ENCODE measurements at regions not wholly inside any gene's neighbourhood (a gene's known extent, or its start where the extent isn't known, plus 50 kb on each side); places are given as distances from the start of the nearest gene placed in this dataset.

GRCh38 chr5:62707131-62707530 is 128.5 kb downstream of the LRRC70 start:
- no peak for DNase-seq

GRCh38 chr5:62705022-62705421 is 126.4 kb downstream of the LRRC70 start:
- DNase-seq: no peak

DNA sequence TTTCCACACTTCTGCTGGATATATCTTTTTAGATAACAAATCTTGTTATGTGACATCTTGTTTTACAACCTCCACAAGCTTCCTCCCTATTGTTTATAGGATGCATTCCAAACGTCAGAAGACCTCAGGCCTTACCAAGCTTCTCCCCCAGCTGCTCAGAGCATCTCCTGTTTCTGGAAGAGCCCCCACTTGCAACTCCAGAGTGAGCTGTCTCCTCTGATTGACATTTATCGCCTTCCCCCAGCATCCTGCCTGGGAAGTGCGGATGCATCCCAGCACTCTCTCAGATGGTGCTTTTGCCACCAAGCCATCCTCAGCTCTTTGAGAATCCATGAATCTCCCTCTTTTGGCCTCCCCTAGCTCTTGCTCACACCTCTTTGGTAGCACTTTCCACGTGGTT is 123.5 kb downstream of the LRRC70 start:
- no peak for DNase-seq

DNA sequence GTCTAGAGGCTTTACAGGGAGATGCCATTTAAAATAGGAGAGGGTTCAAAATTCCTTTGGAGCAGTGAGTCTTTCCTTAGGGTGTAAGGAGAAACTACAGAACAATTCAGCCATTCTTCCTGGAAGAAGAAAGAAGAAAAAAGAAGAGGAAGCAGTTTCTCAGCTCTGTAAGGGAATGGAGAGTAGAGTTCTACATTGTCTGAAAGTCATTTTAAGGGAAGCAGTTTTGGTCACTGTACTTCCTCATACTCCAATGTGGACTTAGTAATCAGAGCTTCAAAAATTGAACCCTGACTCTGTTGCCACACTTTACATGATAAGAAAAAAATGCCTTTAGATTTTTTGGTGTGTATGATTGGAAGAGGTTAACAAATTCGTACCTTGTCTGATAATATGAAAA is 122.4 kb downstream of the LRRC70 start:
- no peak for DNase-seq

GRCh38 chr5:62698756-62699155 is 120.1 kb downstream of the LRRC70 start:
- DNase-seq: no peak

DNA sequence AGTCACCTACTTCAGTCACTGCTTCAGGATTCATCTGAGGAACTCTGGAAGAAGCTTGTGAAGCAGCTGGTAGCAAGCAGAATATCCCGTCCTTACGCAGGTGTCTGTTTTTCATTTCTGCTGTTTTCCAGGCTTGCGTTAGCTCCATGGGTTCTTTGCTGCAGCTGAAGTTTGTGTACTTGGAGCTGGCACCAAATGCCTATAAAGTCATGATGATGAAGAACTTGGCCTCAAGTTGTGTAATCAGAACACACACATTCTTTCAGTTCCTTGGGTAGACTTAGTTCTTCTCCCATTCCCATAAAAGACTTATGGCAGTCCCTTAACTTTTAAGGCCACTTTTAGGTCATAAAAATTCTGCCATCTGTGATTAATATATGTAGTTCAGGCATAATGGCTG is 116.7 kb downstream of the LRRC70 start:
- DNase-seq: no peak

DNA sequence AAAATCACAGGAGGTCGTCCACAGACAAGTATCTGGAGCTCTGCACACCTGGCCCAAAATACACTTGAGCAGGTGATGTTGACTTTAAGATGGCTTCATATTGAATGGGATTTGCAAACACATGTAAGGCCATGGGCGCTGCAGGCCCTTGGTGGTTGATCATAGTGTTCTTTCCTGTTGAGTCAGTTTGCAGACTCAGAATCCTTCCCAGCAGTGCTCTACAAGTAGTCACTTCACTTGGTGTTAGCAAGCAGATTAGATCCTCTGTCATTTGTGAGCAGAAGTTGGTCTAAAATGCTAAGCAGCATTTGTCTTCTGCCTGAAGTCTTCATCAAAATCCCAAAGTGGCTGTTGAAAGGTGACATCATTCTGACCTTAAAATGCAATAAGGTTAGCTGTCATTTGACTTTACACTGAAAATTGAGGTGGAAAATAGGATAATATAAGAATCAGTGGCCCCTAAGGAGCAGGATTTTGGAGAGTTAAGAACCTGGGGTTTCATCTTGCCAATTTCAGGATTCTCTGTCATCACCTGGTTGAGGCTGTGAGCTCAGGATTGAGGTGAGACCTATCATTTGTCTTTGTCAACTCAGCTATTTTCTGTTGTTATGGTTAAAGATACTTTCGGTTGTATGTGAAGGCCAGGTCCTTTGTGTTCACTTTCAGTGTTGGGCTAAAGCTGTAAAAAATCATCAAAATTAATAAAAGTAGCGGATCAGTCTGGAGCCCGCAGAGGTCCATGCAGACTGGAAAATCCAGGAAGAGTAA is 114.5 kb downstream of the LRRC70 start:
- DNase-seq: no peak

GRCh38 chr5:62691946-62692345 is 113.3 kb downstream of the LRRC70 start:
- DNase-seq: no peak

DNA sequence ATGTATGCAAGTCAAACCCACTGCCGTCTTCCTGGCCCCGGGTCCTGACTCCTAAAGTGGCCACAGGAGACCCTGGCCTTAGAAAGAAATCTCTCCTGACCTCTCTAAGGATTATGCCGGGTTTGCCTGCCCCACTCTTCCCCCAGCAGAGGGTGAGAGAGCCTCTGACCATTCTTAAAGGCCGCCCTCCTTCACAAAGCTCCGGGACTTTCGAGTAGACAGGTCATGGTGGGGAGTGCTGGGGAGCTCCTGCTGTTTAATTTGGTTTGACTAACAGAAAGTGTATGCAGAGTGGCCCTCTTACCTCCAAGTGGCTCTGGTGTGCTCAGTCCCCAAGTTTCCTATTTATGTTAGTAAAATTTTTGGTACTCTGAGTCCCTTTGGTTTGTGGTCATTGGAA is 111.8 kb downstream of the LRRC70 start:
- DNase-seq: no peak

- DNase-seq: no peak
These were observed 111.2 kb downstream of the LRRC70 start for GRCh38 chr5:62689599-62690368.

DNA sequence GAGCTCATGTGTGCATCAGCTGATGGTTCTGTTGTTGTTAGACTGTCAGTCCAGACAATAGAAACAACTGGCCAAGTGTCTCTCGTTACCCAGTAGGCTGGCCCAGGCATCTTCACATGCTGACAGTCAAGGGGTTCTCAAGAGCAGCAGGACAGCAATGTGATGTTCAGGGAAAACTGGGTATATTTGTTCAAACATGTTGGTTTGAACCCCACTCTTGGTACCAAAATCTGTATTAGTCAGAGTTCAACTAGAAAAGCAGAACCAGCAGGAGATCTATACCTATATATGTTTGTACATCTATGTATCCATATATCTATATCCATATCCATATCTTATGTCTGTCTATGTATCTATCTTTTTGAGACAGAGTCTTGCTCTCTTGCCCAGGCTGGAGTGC is 108.1 kb downstream of the LRRC70 start:
- DNase-seq: no peak

DNA sequence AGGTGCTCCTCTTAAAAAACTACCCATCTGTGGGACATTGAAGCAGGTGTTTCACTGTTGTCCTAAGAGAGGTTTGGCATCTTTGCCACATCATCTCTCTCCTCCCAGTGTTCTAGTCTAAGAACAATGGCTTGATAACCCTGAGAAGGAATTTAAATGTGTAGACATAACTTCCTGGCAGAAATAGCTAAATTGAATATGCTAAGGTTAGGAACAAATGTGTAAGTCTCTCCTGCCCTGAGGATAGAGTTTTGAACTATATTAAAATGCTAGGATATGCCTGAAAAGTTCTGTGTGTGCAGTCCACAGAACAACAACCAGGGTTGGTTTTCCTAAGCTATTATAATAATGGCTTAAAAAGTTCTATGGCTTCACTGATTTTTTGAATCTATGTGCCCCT is 106.6 kb downstream of the LRRC70 start:
- DNase-seq: no peak

DNA sequence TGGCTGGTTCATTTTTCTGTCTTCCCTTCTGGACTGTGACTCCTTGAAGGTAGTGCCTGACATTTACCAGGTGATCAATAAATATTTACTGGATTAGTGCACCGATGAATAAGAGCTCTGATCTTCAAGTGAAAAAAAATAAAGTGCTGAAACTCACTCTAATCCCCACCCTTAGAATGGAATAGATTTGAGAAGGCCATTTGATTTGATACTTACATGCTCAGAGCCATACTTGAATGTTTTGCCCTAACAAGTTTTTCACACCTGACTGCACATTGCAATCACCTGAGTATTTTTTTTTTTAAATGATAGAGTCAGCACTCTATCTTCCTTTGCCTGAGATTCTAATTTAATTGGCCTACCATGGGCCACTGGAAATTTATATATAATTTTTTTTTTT is 105.7 kb downstream of the LRRC70 start:
- no peak for DNase-seq

- DNase-seq: no peak
These were observed 103.4 kb downstream of the LRRC70 start for GRCh38 chr5:62682059-62682458.

DNA sequence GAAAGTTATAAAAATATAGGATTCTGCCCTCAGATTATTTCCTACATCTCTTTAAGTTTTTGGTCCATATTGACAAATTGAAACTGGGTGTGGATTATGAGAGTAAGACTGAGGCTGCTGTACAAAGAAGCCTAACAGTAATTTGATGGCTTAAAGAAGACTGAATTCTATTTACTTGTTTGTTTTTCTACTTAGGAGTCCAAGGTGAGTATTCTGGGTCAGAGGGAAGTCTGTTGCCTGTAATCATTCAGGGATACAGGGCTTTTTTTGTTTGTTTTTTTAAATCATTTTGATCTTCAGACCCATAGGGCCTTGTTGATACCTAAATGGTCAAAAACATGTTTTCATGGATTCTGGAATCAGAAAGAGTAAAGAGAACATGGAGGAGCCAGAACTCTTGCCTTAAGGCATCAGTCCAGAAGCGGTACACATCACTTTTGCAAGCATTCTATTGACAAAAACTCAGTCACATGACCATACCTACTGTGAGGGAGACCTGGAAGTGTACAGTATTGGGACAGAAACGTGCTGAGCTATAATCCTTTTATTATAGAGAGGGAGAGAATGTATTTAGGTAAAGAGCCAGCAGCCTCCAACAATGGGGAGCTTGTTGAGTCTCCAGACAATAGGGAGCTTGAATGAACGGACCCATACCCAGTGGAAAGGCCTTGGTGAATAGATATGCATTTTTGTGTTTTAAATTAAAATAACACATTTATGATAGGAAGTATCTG is 102.7 kb downstream of the LRRC70 start:
- no peak for DNase-seq

- no peak for DNase-seq
These were observed 101.5 kb downstream of the LRRC70 start for GRCh38 chr5:62680121-62680520.
